Choroid plexus epithelial cell (primary cell): ENCODE measurements at regions not wholly inside any gene's neighbourhood (a gene's known extent, or its start where the extent isn't known, plus 50 kb on each side); places are given as distances from the start of the nearest gene placed in this dataset.
"Not testable (repeated sequence)": the region's sequence is repeated elsewhere in the genome, so short reads cannot be mapped to it uniquely, and the experiment has no call there.

Experiments used
- DNase-seq: peaks from one replicate; pipeline ENCODE4 v3.0.0-alpha.2; 2010; ENCODE audit warnings: low read depth
- H3K4me3 ChIP-seq: 2 replicates; pipeline ENCODE4 v1.5.1; 2011; ENCODE audit warnings: low read depth, mild to moderate bottlenecking, control low read depth, low read length, moderate library complexity
- CTCF ChIP-seq: conservative IDR thresholded peaks from 2 replicates; pipeline ENCODE4 v1.5.1; 2011; ENCODE audit warnings: low read depth, mild to moderate bottlenecking, control low read depth, inconsistent platforms, low read length, moderate library complexity

GRCh38 chr6:120759570-120759969, 574.7 kb downstream of the TBC1D32 start:
- H3K4me3 ChIP-seq: no peak overlapping the region
- DNase-seq: no peak
- TF ChIP-seq CTCF: no peak

GRCh38 chr6:120748574-120748973, 585.7 kb downstream of the TBC1D32 start:
- not testable (repeated sequence) for DNase-seq

GRCh38 chr6:120736740-120737139, 597.5 kb downstream of the TBC1D32 start:
- no peak for TF ChIP-seq CTCF
- DNase-seq: no peak
- H3K4me3 ChIP-seq: no peak overlapping the region

More at GRCh38 chr6:120748574-120748973, 585.7 kb downstream of the TBC1D32 start:
- H3K4me3 ChIP-seq: not testable (repeated sequence)

GRCh38 chr6:120735641-120736040, 598.6 kb downstream of the TBC1D32 start:
- no peak for TF ChIP-seq CTCF
- DNase-seq: peak; percentile 5
- no peak overlapping the region for H3K4me3 ChIP-seq

GRCh38 chr6:120711255-120711654, 623.0 kb downstream of the TBC1D32 start:
- no peak overlapping the region for H3K4me3 ChIP-seq
- DNase-seq: no peak
- no peak for TF ChIP-seq CTCF

- no peak for DNase-seq
- TF ChIP-seq CTCF: no peak
- H3K4me3 ChIP-seq: no peak overlapping the region
Observed at GRCh38 chr6:120700001-120700400, 634.3 kb downstream of the TBC1D32 start.

- no peak overlapping the region for H3K4me3 ChIP-seq
- no peak for TF ChIP-seq CTCF
- DNase-seq: no peak
Observed at GRCh38 chr6:120686492-120686891, 647.8 kb downstream of the TBC1D32 start.

- no peak for DNase-seq
- no peak overlapping the region for H3K4me3 ChIP-seq
- TF ChIP-seq CTCF: no peak
Observed at GRCh38 chr6:120682145-120682544, 652.1 kb downstream of the TBC1D32 start.
